Fibroblast of lung (primary cell): ENCODE measurements at regions not wholly inside any gene's neighbourhood (a gene's known extent, or its start where the extent isn't known, plus 50 kb on each side); places are given as distances from the start of the nearest gene placed in this dataset.

Source experiments
- EZH2 ChIP-seq: IDR thresholded peaks from 2 replicates; pipeline ENCODE4 v1.5.1; 2012; ENCODE audit warnings: low read length, control low read depth, mild to moderate bottlenecking; ENCODE audit errors: missing control alignments
- TF ChIP-seq, protein P1 (sequence below), 2 donors: IDR thresholded peaks in 1 of 2; conservative IDR thresholded peaks in 1 of 2; 1 replicate in 1 of 2; 2 replicates in 1 of 2; pipeline ENCODE4 v1.5.1; 2011 to 2012; ENCODE audit warnings: low read length in 2 of 2, control low read depth in 1 of 2, inconsistent platforms in 1 of 2, low read depth in 1 of 2, mild to moderate bottlenecking in 1 of 2

GRCh38 chr14:71812693-71813092 lies 119.5 kb upstream of the RGS6 start:
- TF ChIP-seq, protein P1, sequence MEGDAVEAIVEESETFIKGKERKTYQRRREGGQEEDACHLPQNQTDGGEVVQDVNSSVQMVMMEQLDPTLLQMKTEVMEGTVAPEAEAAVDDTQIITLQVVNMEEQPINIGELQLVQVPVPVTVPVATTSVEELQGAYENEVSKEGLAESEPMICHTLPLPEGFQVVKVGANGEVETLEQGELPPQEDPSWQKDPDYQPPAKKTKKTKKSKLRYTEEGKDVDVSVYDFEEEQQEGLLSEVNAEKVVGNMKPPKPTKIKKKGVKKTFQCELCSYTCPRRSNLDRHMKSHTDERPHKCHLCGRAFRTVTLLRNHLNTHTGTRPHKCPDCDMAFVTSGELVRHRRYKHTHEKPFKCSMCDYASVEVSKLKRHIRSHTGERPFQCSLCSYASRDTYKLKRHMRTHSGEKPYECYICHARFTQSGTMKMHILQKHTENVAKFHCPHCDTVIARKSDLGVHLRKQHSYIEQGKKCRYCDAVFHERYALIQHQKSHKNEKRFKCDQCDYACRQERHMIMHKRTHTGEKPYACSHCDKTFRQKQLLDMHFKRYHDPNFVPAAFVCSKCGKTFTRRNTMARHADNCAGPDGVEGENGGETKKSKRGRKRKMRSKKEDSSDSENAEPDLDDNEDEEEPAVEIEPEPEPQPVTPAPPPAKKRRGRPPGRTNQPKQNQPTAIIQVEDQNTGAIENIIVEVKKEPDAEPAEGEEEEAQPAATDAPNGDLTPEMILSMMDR (conservative IDR thresholded peaks at IDR 0.05 in 1 of 2, IDR thresholded peaks at IDR 0.05 in 1 of 2; ENCODE audit: low read depth in 1 of 2, low read length in 2 of 2): no peak
- TF ChIP-seq EZH2: no peak
